Thyroid gland (tissue), 4 donors: ENCODE measurements at regions not wholly inside any gene's neighbourhood (a gene's known extent, or its start where the extent isn't known, plus 50 kb on each side); places are given as distances from the start of the nearest gene placed in this dataset.

Experiments used
- DNase-seq, 2 donors: peaks; one replicate each; pipeline ENCODE4 v3.0.0-alpha.2; 2019
- H3K27ac ChIP-seq, 3 donors: fragments of 200-600 bp; sonication (generic); 1 replicate in 2 of 3; 2 replicates in 1 of 3; pipeline ENCODE4 v1.5.1; 2016 to 2019; ENCODE audit warnings: mild to moderate bottlenecking in 1 of 3, moderate library complexity in 1 of 3
- H3K27me3 ChIP-seq: fragments of 200-600 bp; sonication (generic); one replicate; pipeline ENCODE4 v1.5.1; 2019
- H3K36me3 ChIP-seq, 2 donors: fragments of 200-600 bp; sonication (generic); one replicate each; pipeline ENCODE4 v1.5.1; 2016 to 2019
- H3K4me1 ChIP-seq, 2 donors: fragments of 200-600 bp; sonication (generic); one replicate each; pipeline ENCODE4 v1.5.1; 2017 to 2019
- H3K4me3 ChIP-seq, 3 donors: fragments of 200-600 bp; sonication (generic); replicated peaks in 1 of 3; 1 replicate in 2 of 3; 2 replicates in 1 of 3; pipeline ENCODE4 v1.5.1; 2016; ENCODE audit warnings: mild to moderate bottlenecking in 1 of 3
- H3K9me3 ChIP-seq: fragments of 200-600 bp; sonication (generic); one replicate; pipeline ENCODE4 v1.5.1; 2017
- POLR2A ChIP-seq, 2 donors: fragments of 450-650 bp; IDR thresholded peaks; one replicate each; pipeline ENCODE4 v1.6.1; 2017; ENCODE audit warnings: antibody characterized with exemption in 2 of 2, mild to moderate bottlenecking in 2 of 2, moderate library complexity in 1 of 2
- WGBS, 2 donors: methylation state at CpG; one replicate each; pipeline ENCODE4 v1.1.5; 2017; 5-methylcytosine and 5-hydroxymethylcytosine counted together
- intact Hi-C: fragments of 100-400 bp; cut with DNase I; formaldehyde crosslinking; loops from one replicate; pipeline ENCODE4 v1.15.1; 2023
- TF ChIP-seq, protein P1 (sequence below), 6 experiments: fragments of 200-600 bp in 3 of 6; fragments of 450-650 bp in 3 of 6; sonication (generic) in 3 of 6; IDR thresholded peaks; one replicate each; pipeline ENCODE4 v1.5.1; 2016 to 2019; ENCODE audit warnings: antibody characterized with exemption in 6 of 6, mild to moderate bottlenecking in 2 of 6, inconsistent platforms in 1 of 6, moderate library complexity in 1 of 6

GRCh38 chr11:45472716-45473317 is 186.7 kb upstream of the SYT13 start:
- 83% methylated on average over 14 of the region's 14 CpGs for WGBS, 2 donors
- Histone ChIP-seq H3K4me1 (no peaks in the 10 kb centered on the region), H3K27me3 (no peaks in the 10 kb centered on the region), H3K36me3 (no peaks in the 10 kb centered on the region), H3K4me3 (no peak overlapping the region), H3K9me3 (no peaks in the 10 kb centered on the region), H3K27ac (no peak overlapping the region)
- intact Hi-C loops = no loop called here
- TF ChIP-seq, protein P1, sequence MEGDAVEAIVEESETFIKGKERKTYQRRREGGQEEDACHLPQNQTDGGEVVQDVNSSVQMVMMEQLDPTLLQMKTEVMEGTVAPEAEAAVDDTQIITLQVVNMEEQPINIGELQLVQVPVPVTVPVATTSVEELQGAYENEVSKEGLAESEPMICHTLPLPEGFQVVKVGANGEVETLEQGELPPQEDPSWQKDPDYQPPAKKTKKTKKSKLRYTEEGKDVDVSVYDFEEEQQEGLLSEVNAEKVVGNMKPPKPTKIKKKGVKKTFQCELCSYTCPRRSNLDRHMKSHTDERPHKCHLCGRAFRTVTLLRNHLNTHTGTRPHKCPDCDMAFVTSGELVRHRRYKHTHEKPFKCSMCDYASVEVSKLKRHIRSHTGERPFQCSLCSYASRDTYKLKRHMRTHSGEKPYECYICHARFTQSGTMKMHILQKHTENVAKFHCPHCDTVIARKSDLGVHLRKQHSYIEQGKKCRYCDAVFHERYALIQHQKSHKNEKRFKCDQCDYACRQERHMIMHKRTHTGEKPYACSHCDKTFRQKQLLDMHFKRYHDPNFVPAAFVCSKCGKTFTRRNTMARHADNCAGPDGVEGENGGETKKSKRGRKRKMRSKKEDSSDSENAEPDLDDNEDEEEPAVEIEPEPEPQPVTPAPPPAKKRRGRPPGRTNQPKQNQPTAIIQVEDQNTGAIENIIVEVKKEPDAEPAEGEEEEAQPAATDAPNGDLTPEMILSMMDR (IDR thresholded peaks at IDR 0.05) = no peak
- TF ChIP-seq POLR2A (IDR thresholded peaks at IDR 0.05) = no peak
- no peak for DNase-seq

DNA sequence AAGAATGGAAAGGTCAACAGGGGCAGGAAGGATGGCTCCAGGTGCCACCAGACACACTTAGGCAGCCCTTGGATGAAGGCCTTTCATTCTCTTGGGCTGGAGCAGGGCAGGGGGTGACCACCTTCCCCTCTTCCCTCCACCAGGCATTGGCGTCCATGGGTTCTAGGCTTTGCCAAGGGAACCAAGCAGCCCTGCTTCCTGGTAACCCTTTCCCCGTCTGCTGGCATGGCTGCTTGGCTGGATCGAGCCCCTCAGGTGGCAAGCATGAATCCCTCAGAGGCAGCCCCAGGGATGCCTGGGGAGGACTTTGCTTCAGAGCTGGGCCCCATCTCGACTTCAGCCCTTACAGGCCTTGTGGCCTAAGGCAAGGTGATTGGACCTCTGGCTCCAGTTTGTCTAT is 185.1 kb upstream of the SYT13 start:
- TF ChIP-seq POLR2A (IDR thresholded peaks at IDR 0.05) = no peak
- TF ChIP-seq, protein P1 (IDR thresholded peaks at IDR 0.05) = no peak
- Histone ChIP-seq H3K9me3 (no peaks in the 10 kb centered on the region), H3K4me1 (no peaks in the 10 kb centered on the region), H3K27me3 (no peaks in the 10 kb centered on the region), H3K27ac (no peak overlapping the region), H3K4me3 (no peak overlapping the region), H3K36me3 (no peaks in the 10 kb centered on the region)
- intact Hi-C loops = no loop called here
- DNase-seq = no peak
- WGBS, 2 donors = 95 to 100% methylated on average over 2 to 4 of the region's 4 CpGs

DNA sequence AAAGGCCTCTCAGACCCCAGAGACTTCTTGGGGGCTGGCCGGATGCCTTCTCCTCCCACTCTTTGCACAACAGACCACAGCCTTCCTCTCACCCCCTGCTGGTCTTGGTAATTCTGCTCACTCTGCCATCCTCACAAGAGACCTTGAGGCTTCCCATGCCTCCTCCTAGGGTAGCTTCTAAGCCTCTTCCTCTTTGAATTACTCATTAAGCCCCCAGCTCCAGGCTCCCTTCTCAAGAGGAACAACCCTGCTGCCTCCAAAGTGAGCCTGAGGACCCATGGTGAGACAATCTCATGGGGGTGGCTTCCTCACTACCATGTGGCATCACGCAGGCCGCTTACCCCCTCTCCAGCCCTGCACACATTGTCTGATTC is 184.6 kb upstream of the SYT13 start:
- DNase-seq = no peak
- TF ChIP-seq, protein P1 (IDR thresholded peaks at IDR 0.05) = no peak
- no peak for TF ChIP-seq POLR2A (IDR thresholded peaks at IDR 0.05)
- no peaks in the 10 kb centered on the region for H3K36me3 ChIP-seq
- no peaks in the 10 kb centered on the region for H3K9me3 ChIP-seq
- no peaks in the 10 kb centered on the region for H3K27me3 ChIP-seq
- H3K27ac ChIP-seq = no peak overlapping the region
- H3K4me1 ChIP-seq = no peaks in the 10 kb centered on the region
- intact Hi-C loops = no loop called here
- H3K4me3 ChIP-seq = no peak overlapping the region
- 88 to 90% methylated on average over 3 of the region's 3 CpGs for WGBS, 2 donors

DNA sequence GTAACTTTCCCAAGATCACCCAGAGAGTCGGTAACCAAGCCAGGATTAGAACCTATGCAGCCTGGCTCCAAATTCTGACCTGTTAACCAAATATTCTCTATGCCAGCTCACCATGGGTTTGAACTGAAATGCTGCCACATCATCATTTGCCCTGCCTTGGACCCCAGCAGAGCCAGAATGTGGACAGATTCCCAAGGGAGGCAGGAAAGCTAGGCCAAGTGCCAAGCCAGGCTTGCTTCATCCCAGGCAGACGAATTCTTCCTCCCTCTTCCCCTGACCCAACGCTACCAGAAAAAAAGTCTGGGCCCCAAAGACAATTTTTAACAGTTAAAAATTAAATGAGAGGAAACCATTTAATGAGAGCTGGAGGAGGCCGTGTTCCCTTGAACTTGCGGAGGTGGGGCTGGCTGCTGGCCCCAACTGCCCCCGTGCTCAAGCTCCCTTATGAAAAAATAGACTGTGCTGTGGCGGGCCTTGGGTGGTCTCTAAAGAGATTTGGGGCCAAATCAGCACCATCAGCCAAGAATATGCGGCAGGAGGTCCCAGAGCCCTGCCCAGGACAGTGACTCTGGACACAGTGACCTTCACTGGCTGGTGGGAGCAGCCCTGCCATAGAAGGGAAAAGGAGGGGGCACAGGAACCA is 184.1 kb upstream of the SYT13 start:
- H3K4me3 ChIP-seq = no peak overlapping the region
- WGBS, 2 donors = 81% methylated on average over 8 of the region's 8 CpGs
- no peaks in the 10 kb centered on the region for H3K27me3 ChIP-seq
- no peak for DNase-seq
- H3K27ac ChIP-seq = no peak overlapping the region
- no peaks in the 10 kb centered on the region for H3K4me1 ChIP-seq
- intact Hi-C loops = no loop called here
- H3K36me3 ChIP-seq = no peaks in the 10 kb centered on the region
- no peaks in the 10 kb centered on the region for H3K9me3 ChIP-seq
- no peak for TF ChIP-seq POLR2A (IDR thresholded peaks at IDR 0.05)
- TF ChIP-seq, protein P1 (IDR thresholded peaks at IDR 0.05) = no peak

DNA sequence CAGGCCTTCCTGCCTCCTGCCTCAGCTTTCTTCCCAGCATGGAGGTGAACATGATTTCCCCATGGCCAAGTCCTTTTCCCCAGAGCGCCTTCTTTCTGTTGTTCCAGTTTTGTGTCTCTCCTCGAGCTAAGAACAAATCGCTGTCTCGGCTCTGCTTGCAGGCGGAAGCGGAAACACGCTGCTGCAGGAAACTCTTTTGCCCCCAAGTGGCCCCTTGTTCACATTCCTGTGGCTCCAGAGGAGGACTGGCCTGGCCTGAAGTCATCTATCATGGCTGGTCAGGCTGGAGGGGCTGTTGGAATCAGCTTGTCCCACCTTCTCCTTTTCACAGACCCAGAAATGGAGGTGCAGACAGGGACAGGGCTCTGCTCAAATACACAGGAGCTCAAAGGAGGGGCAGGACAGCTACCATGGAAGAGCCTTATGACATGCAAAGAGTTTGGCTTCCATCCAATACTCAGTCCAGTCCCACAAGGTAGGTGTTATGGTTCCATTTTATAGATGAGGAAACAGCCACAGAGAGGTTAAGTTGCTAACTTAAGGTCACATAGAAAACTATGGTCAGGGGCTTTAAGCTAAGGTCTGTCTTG is 182.2 kb upstream of the SYT13 start:
- H3K4me3 ChIP-seq = no peak overlapping the region
- 65 to 66% methylated on average over 7 of the region's 7 CpGs for WGBS, 2 donors
- intact Hi-C loops = no loop called here
- H3K27ac ChIP-seq = no peak overlapping the region
- DNase-seq = no peak
- no peaks in the 10 kb centered on the region for H3K27me3 ChIP-seq
- H3K36me3 ChIP-seq = no peaks in the 10 kb centered on the region
- TF ChIP-seq POLR2A (IDR thresholded peaks at IDR 0.05) = no peak
- TF ChIP-seq, protein P1 (IDR thresholded peaks at IDR 0.05) = no peak
- H3K4me1 ChIP-seq = no peaks in the 10 kb centered on the region
- H3K9me3 ChIP-seq = no peaks in the 10 kb centered on the region
